ENCODE measurements at regions not wholly inside any gene's neighbourhood (a gene's known extent, or its start where the extent isn't known, plus 50 kb on each side); places are given as distances from the start of the nearest gene placed in this dataset.

- no peak overlapping the region for H2AFZ ChIP-seq (ENCODE audit: low read depth, low read length)
- ChIA-PET CTCF (ENCODE audit: low intra/inter-chr PET ratio) (no interaction called here), POLR2A (no interaction called here)
- no peaks in the 10 kb centered on the region for H3K4me1 ChIP-seq (replicated peaks in 1 of 2; ENCODE audit: control insufficient read depth in 2 of 2, insufficient read depth in 2 of 2, low read length in 2 of 2)
- no peaks in the 10 kb centered on the region for H3K9me3 ChIP-seq (replicated peaks; ENCODE audit: control insufficient read depth, insufficient read depth, low read depth, low read length)
- in situ Hi-C loops (cut with MboI) (no loop called here), intact Hi-C loops (cut with micrococcal nuclease) (no loop called here)
- ATAC-seq (no peak), DNase-seq (ENCODE audit: extremely low read depth in 1 of 4, low spot score in 3 of 4) (no peak), FAIRE-seq (no peak)
- no peak overlapping the region for H3K4me2 ChIP-seq (ENCODE audit: insufficient read depth, low read length)
- no peak overlapping the region for H3K4me3 ChIP-seq
- no peaks in the 10 kb centered on the region; a peak in 1 of 5 replicates for H3K27me3 ChIP-seq (ENCODE audit: control insufficient read depth in 2 of 2, insufficient read depth in 2 of 2, low read length in 2 of 2)
- TF ChIP-seq ZNF133 (CRISPR knock-in tag; IDR thresholded peaks at IDR 0.05) (no peak), REST (IDR thresholded peaks at IDR 0.05; ENCODE audit: borderline replicate concordance) (peak; percentile 17; the same call in 1 of the 2 replicates), REST (CRISPR knock-in tag; IDR thresholded peaks at IDR 0.05; ENCODE audit: low read depth) (no peak)
- H3K27ac ChIP-seq (ENCODE audit: extremely low read depth, low read depth, low read length) = no peak overlapping the region
- no TSS peak for BruUV-seq (replicated peaks)
- no peaks in the 10 kb centered on the region for H3K9me1 ChIP-seq (ENCODE audit: control insufficient read depth, insufficient read depth, low read length)
- H3K36me3 ChIP-seq (ENCODE audit: control insufficient read depth, insufficient read depth, low read length) = no peaks in the 10 kb centered on the region
- no peak overlapping the region for H3K9ac ChIP-seq (ENCODE audit: insufficient read depth in 1 of 2, low read depth in 2 of 2, low read length in 2 of 2)
- no peaks in the 10 kb centered on the region for H4K20me1 ChIP-seq (replicated peaks; ENCODE audit: control insufficient read depth, insufficient read depth, low read length)
- H3K79me2 ChIP-seq (ENCODE audit: control insufficient read depth, insufficient read depth, low read length) = no peaks in the 10 kb centered on the region
Observed at GRCh38 chr5:115713408-115713807, 87.6 kb upstream of the TMED7 start.
